GM12873 (cell line): ENCODE measurements at regions not wholly inside any gene's neighbourhood (a gene's known extent, or its start where the extent isn't known, plus 50 kb on each side); places are given as distances from the start of the nearest gene placed in this dataset.

Experiments used
- CTCF ChIP-seq: IDR thresholded peaks from 2 replicates; pipeline ENCODE4 v1.5.1; 2012; ENCODE audit warnings: low read depth, mild to moderate bottlenecking, moderate library complexity, low read length, control low read depth; ENCODE audit not compliant: insufficient read depth; ENCODE audit errors: missing control alignments

- TF ChIP-seq CTCF = no peak
Observed at GRCh38 chr18:56353663-56354260, 284.6 kb downstream of the TXNL1 start.

- TF ChIP-seq CTCF = no peak
Observed at GRCh38 chr18:56351911-56352500, 286.4 kb downstream of the TXNL1 start.

GRCh38 chr18:56337507-56337906 is 300.9 kb downstream of the TXNL1 start:
- no peak for TF ChIP-seq CTCF

GRCh38 chr18:56333839-56334238 is 304.6 kb downstream of the TXNL1 start:
- no peak for TF ChIP-seq CTCF

GRCh38 chr18:56333146-56333545 is 305.2 kb downstream of the TXNL1 start:
- no peak for TF ChIP-seq CTCF

- TF ChIP-seq CTCF = no peak
Observed at GRCh38 chr18:56332371-56332770, 306.0 kb downstream of the TXNL1 start.

- no peak for TF ChIP-seq CTCF
Observed at GRCh38 chr18:56330366-56331110, 307.9 kb downstream of the TXNL1 start.
